Ascending aorta (tissue), 2 donors: ENCODE measurements at regions not wholly inside any gene's neighbourhood (a gene's known extent, or its start where the extent isn't known, plus 50 kb on each side); places are given as distances from the start of the nearest gene placed in this dataset.
"Not testable (repeated sequence)": the region's sequence is repeated elsewhere in the genome, so short reads cannot be mapped to it uniquely, and the experiment has no call there.

Experiments
- DNase-seq, 2 donors: peaks; one replicate each; pipeline ENCODE4 v3.0.0-alpha.2; 2019; ENCODE audit warnings: low spot score in 2 of 2
- H3K27ac ChIP-seq, 2 donors: fragments of 200-600 bp; sonication (generic); one replicate each; pipeline ENCODE4 v1.5.1; 2016 to 2017; ENCODE audit warnings: mild to moderate bottlenecking in 1 of 2
- H3K27me3 ChIP-seq: fragments of 200-600 bp; sonication (generic); one replicate; pipeline ENCODE4 v1.5.1; 2017
- H3K36me3 ChIP-seq, 2 donors: fragments of 200-600 bp; sonication (generic); one replicate each; pipeline ENCODE4 v1.5.1; 2016
- H3K4me1 ChIP-seq, 2 donors: fragments of 200-600 bp; sonication (generic); one replicate each; pipeline ENCODE4 v1.5.1; 2016 to 2017; ENCODE audit warnings: mild to moderate bottlenecking in 1 of 2
- H3K4me3 ChIP-seq, 2 donors: fragments of 200-600 bp; sonication (generic); one replicate each; pipeline ENCODE4 v1.5.1; 2016 to 2017; ENCODE audit warnings: mild to moderate bottlenecking in 1 of 2
- H3K9me3 ChIP-seq, 2 donors: fragments of 200-600 bp; sonication (generic); one replicate each; pipeline ENCODE4 v1.5.1; 2016
- CTCF ChIP-seq, 3 experiments: fragments of 200-600 bp in 2 of 3; fragments of 450-650 bp in 1 of 3; sonication (generic) in 2 of 3; IDR thresholded peaks; one replicate each; pipeline ENCODE4 v1.5.1; 2016 to 2019; ENCODE audit warnings: antibody characterized with exemption in 3 of 3, mild to moderate bottlenecking in 1 of 3, moderate library complexity in 1 of 3
- intact Hi-C: fragments of 100-400 bp; cut with DNase I; formaldehyde crosslinking; loops from one replicate; pipeline ENCODE4 v1.15.1; 2023

GRCh38 chr5:50595199-50595598, 71.2 kb upstream of the PARP8 start:
- Histone ChIP-seq H3K4me1 (no peaks in the 10 kb centered on the region), H3K27me3 (no peaks in the 10 kb centered on the region), H3K9me3 (no peaks in the 10 kb centered on the region), H3K4me3 (no peak overlapping the region), H3K27ac (peak overlapping the region in 1 of 2 donors; percentile 37), H3K36me3 (no peaks in the 10 kb centered on the region)
- intact Hi-C loops: no loop called here
- TF ChIP-seq CTCF (IDR thresholded peaks at IDR 0.05): no peak
- no peak for DNase-seq

- H3K27ac ChIP-seq, H3K4me1 ChIP-seq, H3K27me3 ChIP-seq, DNase-seq, H3K4me3 ChIP-seq, H3K36me3 ChIP-seq, H3K9me3 ChIP-seq, intact Hi-C loops: not testable (repeated sequence)
Measured at GRCh38 chr5:50601576-50601975, 64.9 kb upstream of the PARP8 start.

- no peak for TF ChIP-seq CTCF (IDR thresholded peaks at IDR 0.05)
Measured at GRCh38 chr5:50606179-50606578, 60.3 kb upstream of the PARP8 start.

GRCh38 chr5:50607456-50607855, 59.0 kb upstream of the PARP8 start:
- H3K4me1 ChIP-seq, H3K27ac ChIP-seq, H3K27me3 ChIP-seq, H3K9me3 ChIP-seq, intact Hi-C loops, DNase-seq, H3K36me3 ChIP-seq, H3K4me3 ChIP-seq: not testable (repeated sequence)

More at GRCh38 chr5:50606179-50606578, 60.3 kb upstream of the PARP8 start:
- no peak for DNase-seq
- Histone ChIP-seq H3K27ac (no peak overlapping the region), H3K36me3 (no peaks in the 10 kb centered on the region), H3K4me1 (no peaks in the 10 kb centered on the region), H3K4me3 (no peak overlapping the region), H3K27me3 (no peaks in the 10 kb centered on the region), H3K9me3 (no peaks in the 10 kb centered on the region)
- intact Hi-C loops: no loop called here

GRCh38 chr5:50607953-50608705, 58.3 kb upstream of the PARP8 start:
- H3K27me3 ChIP-seq, H3K27ac ChIP-seq, H3K9me3 ChIP-seq, H3K4me1 ChIP-seq, H3K4me3 ChIP-seq, DNase-seq, intact Hi-C loops, H3K36me3 ChIP-seq: not testable (repeated sequence)

GRCh38 chr5:50613057-50613456, 53.4 kb upstream of the PARP8 start:
- H3K9me3 ChIP-seq, H3K27me3 ChIP-seq, H3K4me3 ChIP-seq, intact Hi-C loops, H3K4me1 ChIP-seq, H3K27ac ChIP-seq, DNase-seq, H3K36me3 ChIP-seq: not testable (repeated sequence)
